ENCODE measurements at regions not wholly inside any gene's neighbourhood (a gene's known extent, or its start where the extent isn't known, plus 50 kb on each side); places are given as distances from the start of the nearest gene placed in this dataset.
"Not testable (repeated sequence)": the region's sequence is repeated elsewhere in the genome, so short reads cannot be mapped to it uniquely, and the experiment has no call there.

DNA sequence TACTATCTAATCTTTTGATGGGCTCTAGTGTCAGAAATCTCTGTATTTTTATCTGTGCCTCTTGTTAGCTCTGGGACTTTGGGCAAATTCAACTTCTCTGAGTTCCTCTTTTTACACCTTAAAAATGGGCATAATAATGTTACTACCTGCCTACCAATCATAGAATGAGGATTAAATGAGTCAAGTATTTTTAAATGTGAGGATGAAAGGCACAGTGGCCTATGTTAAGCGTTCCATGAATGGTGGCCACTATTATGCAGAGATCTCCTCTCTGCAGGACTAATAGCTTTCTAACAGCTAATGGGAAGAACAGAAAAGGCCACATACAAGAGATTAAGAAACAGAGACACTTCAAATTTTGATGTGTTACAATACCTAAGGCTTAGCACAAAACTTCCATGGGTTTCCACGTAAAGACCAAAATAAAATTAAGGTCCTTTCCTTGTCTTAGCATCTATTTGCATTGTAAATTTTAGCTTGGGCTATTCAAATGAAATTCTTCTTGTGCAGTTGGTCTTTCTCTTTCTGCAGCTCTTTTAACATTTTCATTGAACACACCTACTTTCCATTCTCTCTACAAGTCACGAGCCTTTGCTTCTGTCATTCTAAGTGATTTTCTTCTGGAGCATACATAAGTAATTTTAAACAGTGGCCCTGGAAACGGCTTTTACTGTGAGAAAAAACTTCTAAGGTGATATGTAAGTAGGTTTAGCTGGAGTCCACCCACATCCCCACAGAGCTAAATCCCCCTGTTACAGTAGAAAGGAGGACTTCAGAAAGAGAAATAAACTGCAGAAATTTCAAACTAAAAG is 117.9 kb upstream of the MED14 start:
- H3K9me3 ChIP-seq, result no peaks in the 10 kb centered on the region
- no peaks in the 10 kb centered on the region for H3K4me1 ChIP-seq (ENCODE audit: control insufficient read depth in 1 of 2, low read depth in 2 of 2)
- no peak overlapping the region for H3K27ac ChIP-seq
- DNase-seq (ENCODE audit: low spot score), result no peak
- ATAC-seq (ENCODE audit: insufficient number of reproducible peaks, low FRiP score, low read depth), result no peak
- TF ChIP-seq, protein P1, sequence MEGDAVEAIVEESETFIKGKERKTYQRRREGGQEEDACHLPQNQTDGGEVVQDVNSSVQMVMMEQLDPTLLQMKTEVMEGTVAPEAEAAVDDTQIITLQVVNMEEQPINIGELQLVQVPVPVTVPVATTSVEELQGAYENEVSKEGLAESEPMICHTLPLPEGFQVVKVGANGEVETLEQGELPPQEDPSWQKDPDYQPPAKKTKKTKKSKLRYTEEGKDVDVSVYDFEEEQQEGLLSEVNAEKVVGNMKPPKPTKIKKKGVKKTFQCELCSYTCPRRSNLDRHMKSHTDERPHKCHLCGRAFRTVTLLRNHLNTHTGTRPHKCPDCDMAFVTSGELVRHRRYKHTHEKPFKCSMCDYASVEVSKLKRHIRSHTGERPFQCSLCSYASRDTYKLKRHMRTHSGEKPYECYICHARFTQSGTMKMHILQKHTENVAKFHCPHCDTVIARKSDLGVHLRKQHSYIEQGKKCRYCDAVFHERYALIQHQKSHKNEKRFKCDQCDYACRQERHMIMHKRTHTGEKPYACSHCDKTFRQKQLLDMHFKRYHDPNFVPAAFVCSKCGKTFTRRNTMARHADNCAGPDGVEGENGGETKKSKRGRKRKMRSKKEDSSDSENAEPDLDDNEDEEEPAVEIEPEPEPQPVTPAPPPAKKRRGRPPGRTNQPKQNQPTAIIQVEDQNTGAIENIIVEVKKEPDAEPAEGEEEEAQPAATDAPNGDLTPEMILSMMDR (IDR thresholded peaks at IDR 0.05), result no peak
- no peaks in the 10 kb centered on the region for H3K27me3 ChIP-seq (replicated peaks; ENCODE audit: insufficient read depth)
- no peak overlapping the region for H3K4me3 ChIP-seq
- H3K36me3 ChIP-seq, result no peaks in the 10 kb centered on the region

DNA sequence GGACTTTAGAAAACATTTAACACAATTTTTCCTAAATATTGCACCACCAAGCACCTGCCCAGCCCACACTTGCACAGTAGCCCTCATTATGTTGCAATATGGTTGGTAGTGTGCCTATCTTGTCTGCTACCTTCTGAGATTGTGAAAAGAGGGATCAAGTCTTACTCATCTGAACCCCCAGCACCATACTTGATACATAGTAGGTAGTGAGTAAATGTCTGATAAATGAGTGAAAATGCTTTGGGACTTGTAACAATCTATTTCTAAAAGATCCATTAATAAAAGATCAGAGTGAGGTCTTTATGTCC is 118.4 kb upstream of the MED14 start:
- Histone ChIP-seq H3K27ac (no peak overlapping the region), H3K4me3 (no peak overlapping the region), H3K27me3 (replicated peaks; ENCODE audit: insufficient read depth) (no peaks in the 10 kb centered on the region), H3K36me3 (no peaks in the 10 kb centered on the region), H3K4me1 (ENCODE audit: control insufficient read depth in 1 of 2, low read depth in 2 of 2) (no peaks in the 10 kb centered on the region), H3K9me3 (no peaks in the 10 kb centered on the region)
- TF ChIP-seq, protein P1 (IDR thresholded peaks at IDR 0.05), result no peak
- no peak for ATAC-seq (ENCODE audit: insufficient number of reproducible peaks, low FRiP score, low read depth)
- no peak for DNase-seq (ENCODE audit: low spot score)

DNA sequence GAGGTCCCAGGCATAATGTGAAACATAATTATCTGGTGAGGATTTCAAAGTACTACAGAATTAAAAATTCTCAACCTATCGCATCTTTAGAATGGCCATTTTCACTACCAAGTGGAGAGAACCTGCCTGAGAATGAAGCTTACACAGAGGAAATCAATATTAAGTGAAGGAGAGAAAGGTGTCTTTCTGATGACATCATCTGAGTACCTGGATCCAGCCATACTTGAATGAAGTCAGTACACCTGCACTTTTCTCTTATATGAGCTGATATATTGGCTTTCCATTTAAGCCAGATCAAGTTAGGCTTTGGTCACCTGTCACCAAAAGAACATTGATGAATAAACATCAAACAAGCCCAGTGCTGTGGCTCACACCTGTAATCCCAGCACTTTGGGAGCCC is 118.9 kb upstream of the MED14 start:
- no peaks in the 10 kb centered on the region for H3K27me3 ChIP-seq (replicated peaks; ENCODE audit: insufficient read depth)
- no peaks in the 10 kb centered on the region for H3K36me3 ChIP-seq
- TF ChIP-seq, protein P1 (IDR thresholded peaks at IDR 0.05), result no peak
- H3K9me3 ChIP-seq, result no peaks in the 10 kb centered on the region
- no peak overlapping the region for H3K27ac ChIP-seq
- H3K4me1 ChIP-seq (ENCODE audit: control insufficient read depth in 1 of 2, low read depth in 2 of 2), result no peaks in the 10 kb centered on the region
- no peak overlapping the region for H3K4me3 ChIP-seq
- DNase-seq (ENCODE audit: low spot score), result no peak
- no peak for ATAC-seq (ENCODE audit: insufficient number of reproducible peaks, low FRiP score, low read depth)

DNA sequence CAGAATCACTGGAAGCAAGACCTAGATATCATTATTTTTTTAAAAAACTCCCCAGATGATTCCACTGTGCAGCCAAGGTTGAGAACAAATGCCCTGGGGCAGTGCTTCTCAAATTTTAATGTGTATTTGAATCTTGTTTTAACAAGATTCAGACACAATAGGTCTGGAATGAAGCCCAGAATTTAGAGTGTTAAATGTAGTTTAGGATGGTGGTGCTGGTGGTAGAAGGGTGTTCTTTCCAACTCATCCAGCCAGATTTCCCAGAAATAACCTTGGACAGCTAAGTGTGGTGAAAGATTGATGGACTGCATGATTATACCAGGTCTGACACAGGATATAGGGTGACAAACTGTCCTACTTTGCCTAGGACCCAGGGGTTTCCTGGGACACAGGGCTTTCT is 120.1 kb upstream of the MED14 start:
- TF ChIP-seq, protein P1 (IDR thresholded peaks at IDR 0.05), result no peak
- no peak overlapping the region for H3K27ac ChIP-seq
- no peaks in the 10 kb centered on the region for H3K4me1 ChIP-seq (ENCODE audit: control insufficient read depth in 1 of 2, low read depth in 2 of 2)
- no peaks in the 10 kb centered on the region for H3K36me3 ChIP-seq
- no peaks in the 10 kb centered on the region for H3K9me3 ChIP-seq
- no peak for DNase-seq (ENCODE audit: low spot score)
- no peaks in the 10 kb centered on the region for H3K27me3 ChIP-seq (replicated peaks; ENCODE audit: insufficient read depth)
- no peak for ATAC-seq (ENCODE audit: insufficient number of reproducible peaks, low FRiP score, low read depth)
- H3K4me3 ChIP-seq, result no peak overlapping the region

DNA sequence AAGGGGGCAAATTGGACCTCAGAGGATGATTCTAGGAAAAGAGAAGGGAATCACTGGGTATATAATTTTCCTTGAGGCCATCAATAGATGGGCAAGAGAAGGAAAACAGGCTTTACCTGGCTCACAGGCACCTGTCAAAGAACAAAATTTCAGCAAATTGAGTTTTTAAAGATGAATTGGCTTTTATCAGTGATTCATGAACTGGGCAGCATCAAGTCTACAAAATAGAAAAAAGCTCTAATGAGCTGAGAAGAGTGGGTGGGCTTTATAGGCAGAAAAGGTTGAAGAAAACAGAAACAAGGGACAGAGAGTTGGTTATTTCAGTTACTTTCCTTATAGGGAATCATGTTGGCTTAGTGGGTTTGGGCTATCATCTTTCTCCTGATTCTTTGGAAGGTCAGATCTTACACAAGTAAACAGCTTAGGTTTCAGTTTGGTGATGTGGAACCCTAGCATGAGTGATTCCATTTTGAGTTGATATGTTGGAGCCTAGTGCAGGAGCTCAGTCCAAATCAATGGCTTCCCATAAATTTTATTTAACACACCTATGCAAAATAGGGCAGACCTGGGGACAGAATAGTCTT is 120.7 kb upstream of the MED14 start:
- Histone ChIP-seq H3K4me3 (no peak overlapping the region), H3K4me1 (ENCODE audit: control insufficient read depth in 1 of 2, low read depth in 2 of 2) (no peaks in the 10 kb centered on the region), H3K27ac (no peak overlapping the region), H3K36me3 (no peaks in the 10 kb centered on the region), H3K9me3 (no peaks in the 10 kb centered on the region), H3K27me3 (replicated peaks; ENCODE audit: insufficient read depth) (no peaks in the 10 kb centered on the region)
- ATAC-seq (ENCODE audit: insufficient number of reproducible peaks, low FRiP score, low read depth) (no peak), DNase-seq (ENCODE audit: low spot score) (no peak)
- TF ChIP-seq, protein P1 (IDR thresholded peaks at IDR 0.05), result no peak

DNA sequence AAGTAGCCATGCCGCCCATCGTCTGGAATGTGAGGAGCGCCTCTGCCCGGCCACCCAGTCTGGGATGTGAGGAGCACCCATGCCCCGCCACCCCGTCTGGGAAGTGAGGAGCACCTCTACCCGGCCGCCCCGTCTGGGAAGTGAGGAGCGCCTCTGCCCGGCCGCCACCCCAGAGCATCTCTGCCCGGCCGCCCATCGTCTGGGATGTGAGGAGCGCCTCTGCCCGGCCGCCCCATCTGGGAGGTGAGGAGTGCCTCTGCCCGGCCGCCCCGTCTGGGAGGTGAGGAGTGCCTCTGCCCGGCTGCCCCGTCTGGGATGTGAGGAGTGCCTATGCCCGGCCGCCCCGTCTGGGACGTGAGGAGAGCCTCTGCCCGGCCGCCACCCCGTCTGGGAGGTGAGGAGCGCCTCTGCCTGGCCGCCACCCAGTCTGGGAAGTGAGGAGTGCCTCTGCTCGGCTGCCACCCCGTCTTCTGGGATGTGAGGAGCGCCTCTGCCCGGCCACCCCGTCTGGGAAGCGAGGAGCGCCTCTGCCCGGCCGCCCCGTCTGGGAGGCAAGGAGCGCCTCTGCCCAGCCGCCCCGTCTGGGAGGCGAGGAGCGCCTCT is 126.7 kb upstream of the MED14 start:
- not testable (repeated sequence) for H3K9me3 ChIP-seq; H3K36me3 ChIP-seq; ATAC-seq (ENCODE audit: insufficient number of reproducible peaks, low FRiP score, low read depth); H3K27ac ChIP-seq; DNase-seq (ENCODE audit: low spot score); H3K4me1 ChIP-seq (ENCODE audit: control insufficient read depth in 1 of 2, low read depth in 2 of 2); H3K27me3 ChIP-seq (replicated peaks; ENCODE audit: insufficient read depth); H3K4me3 ChIP-seq

DNA sequence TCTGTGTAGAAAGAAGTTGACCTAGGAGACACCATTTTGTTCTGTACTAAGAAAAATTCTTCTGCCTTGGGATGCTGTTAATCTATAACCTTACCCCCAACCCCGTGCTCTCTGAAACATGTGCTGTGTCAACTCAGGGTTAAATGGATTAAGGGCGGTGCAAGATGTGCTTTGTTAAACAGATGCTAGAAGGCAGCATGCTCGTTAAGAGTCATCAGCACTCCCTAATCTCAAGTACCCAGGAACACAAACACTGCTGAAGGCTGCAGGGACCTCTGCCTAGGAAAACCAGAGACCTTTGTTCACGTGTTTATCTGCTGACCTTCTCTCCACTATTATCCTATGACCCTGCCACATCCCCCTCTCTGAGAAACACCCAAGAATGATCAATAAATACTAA is 127.9 kb upstream of the MED14 start:
- peaks cover 0 to 12% of the 10 kb centered on the region in 2 donors for H3K4me1 ChIP-seq (ENCODE audit: control insufficient read depth in 1 of 2, low read depth in 2 of 2)
- DNase-seq (ENCODE audit: low spot score); ATAC-seq (ENCODE audit: insufficient number of reproducible peaks, low FRiP score, low read depth): not testable (repeated sequence)

More for the DNA sequence above, 127.9 kb upstream of the MED14 start:
- not testable (repeated sequence) for H3K27me3 ChIP-seq (replicated peaks; ENCODE audit: insufficient read depth); H3K4me3 ChIP-seq; H3K36me3 ChIP-seq; H3K27ac ChIP-seq; H3K9me3 ChIP-seq
